ENCODE measurements at regions not wholly inside any gene's neighbourhood (a gene's known extent, or its start where the extent isn't known, plus 50 kb on each side); places are given as distances from the start of the nearest gene placed in this dataset.

DNA sequence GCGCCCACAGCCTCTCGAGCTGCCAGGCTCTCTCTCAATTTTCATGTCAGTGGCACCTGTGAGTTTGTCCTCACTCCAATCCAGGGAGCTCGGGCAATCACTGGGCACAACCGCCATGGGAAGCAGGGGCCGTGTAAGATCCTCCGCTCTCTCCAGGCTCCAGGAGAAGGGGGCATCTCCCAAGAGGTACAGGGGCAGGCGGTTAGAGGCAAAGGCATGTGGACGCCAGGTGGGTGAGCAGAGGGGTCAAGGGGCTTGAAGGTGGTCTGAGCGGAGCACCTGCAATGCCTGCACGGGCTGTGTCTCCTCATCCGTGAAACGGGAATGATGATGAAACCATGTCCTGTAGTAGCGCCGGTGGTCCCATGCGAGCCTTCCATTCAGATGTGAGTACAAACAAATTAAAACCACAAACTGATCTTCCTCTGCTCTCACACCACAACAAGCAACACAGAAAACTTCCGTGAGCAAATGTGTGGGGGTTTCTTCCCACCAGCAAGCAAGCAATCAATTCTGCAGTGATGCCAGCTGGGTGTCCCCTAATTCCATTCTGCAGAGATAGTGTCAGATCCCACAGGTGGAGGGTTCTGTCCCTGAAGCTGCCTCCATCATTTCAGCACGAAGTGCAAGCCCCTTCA lies 222.5 kb upstream of the PMEPA1 start:
- no peak overlapping the region for H3K9ac ChIP-seq (ENCODE audit: insufficient read depth in 1 of 2, low read length in 2 of 2)
- H3K36me3 ChIP-seq (ENCODE audit: control insufficient read depth in 4 of 4, insufficient read depth in 4 of 4, low read length in 4 of 4) = no peaks in the 10 kb centered on the region
- ATAC-seq (ENCODE audit: insufficient read depth, low FRiP score) (no peak), DNase-seq (no peak)
- peaks cover 0 to 14% (median 0%) of the 10 kb centered on the region in 5 donors for H3K4me1 ChIP-seq (ENCODE audit: control insufficient read depth in 5 of 5, insufficient read depth in 5 of 5, low read length in 5 of 5)
- peaks cover 0 to 2% (median 0%) of the 10 kb centered on the region in 4 donors for H3K9me3 ChIP-seq (ENCODE audit: control insufficient read depth in 4 of 4, insufficient read depth in 3 of 4, low read length in 3 of 4)
- WGBS, 2 donors = 87 to 89% methylated on average over 17 of the region's 17 CpGs
- no peak overlapping the region for H3K4me3 ChIP-seq
- H3K27me3 ChIP-seq (ENCODE audit: control insufficient read depth in 3 of 3, insufficient read depth in 3 of 3, low read length in 2 of 3) = no peaks in the 10 kb centered on the region
- no peak overlapping the region for H3K27ac ChIP-seq (ENCODE audit: low read depth in 1 of 2, low read length in 1 of 2)
- TF ChIP-seq, protein P1, sequence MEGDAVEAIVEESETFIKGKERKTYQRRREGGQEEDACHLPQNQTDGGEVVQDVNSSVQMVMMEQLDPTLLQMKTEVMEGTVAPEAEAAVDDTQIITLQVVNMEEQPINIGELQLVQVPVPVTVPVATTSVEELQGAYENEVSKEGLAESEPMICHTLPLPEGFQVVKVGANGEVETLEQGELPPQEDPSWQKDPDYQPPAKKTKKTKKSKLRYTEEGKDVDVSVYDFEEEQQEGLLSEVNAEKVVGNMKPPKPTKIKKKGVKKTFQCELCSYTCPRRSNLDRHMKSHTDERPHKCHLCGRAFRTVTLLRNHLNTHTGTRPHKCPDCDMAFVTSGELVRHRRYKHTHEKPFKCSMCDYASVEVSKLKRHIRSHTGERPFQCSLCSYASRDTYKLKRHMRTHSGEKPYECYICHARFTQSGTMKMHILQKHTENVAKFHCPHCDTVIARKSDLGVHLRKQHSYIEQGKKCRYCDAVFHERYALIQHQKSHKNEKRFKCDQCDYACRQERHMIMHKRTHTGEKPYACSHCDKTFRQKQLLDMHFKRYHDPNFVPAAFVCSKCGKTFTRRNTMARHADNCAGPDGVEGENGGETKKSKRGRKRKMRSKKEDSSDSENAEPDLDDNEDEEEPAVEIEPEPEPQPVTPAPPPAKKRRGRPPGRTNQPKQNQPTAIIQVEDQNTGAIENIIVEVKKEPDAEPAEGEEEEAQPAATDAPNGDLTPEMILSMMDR (IDR thresholded peaks at IDR 0.05; ENCODE audit: control extremely low read depth, extremely low read depth) = no peak

DNA sequence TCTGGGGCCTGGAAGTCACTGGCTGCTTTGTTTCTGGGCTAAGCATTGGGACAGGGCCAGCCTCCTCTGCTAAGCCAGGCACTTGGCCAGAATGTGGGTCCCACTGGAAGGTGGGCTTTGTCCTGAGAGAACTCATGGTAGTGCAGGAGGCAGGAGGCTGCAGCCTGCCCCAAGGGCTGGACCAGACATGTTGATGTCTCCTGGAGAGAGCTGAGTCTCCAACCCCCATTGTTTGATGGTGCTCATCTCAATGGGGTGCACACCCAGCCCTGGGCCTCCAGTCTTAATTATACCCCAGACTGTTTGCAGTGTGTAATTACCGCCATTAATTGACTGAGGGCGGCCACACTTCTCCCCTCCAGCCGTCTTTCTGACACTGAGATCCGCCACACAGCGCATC lies 220.5 kb upstream of the PMEPA1 start:
- H3K9me3 ChIP-seq (ENCODE audit: control insufficient read depth in 4 of 4, insufficient read depth in 3 of 4, low read length in 3 of 4) = peaks cover 0 to 7% (median 3%) of the 10 kb centered on the region in 4 donors
- no peak overlapping the region for H3K4me3 ChIP-seq
- H3K36me3 ChIP-seq (ENCODE audit: control insufficient read depth in 4 of 4, insufficient read depth in 4 of 4, low read length in 4 of 4) = no peaks in the 10 kb centered on the region
- H3K4me1 ChIP-seq (ENCODE audit: control insufficient read depth in 5 of 5, insufficient read depth in 5 of 5, low read length in 5 of 5) = peaks cover 0 to 14% (median 0%) of the 10 kb centered on the region in 5 donors
- peak in 1 of 3 donors; percentile 33 for DNase-seq
- H3K9ac ChIP-seq (ENCODE audit: insufficient read depth in 1 of 2, low read length in 2 of 2) = no peak overlapping the region
- no peaks in the 10 kb centered on the region for H3K27me3 ChIP-seq (ENCODE audit: control insufficient read depth in 3 of 3, insufficient read depth in 3 of 3, low read length in 2 of 3)
- no peak overlapping the region for H3K27ac ChIP-seq (ENCODE audit: low read depth in 1 of 2, low read length in 1 of 2)
- 93 to 96% methylated on average over 5 of the region's 5 CpGs for WGBS, 2 donors
- no peak for ATAC-seq (ENCODE audit: insufficient read depth, low FRiP score)
- TF ChIP-seq, protein P1 (IDR thresholded peaks at IDR 0.05; ENCODE audit: control extremely low read depth, extremely low read depth) = no peak

DNA sequence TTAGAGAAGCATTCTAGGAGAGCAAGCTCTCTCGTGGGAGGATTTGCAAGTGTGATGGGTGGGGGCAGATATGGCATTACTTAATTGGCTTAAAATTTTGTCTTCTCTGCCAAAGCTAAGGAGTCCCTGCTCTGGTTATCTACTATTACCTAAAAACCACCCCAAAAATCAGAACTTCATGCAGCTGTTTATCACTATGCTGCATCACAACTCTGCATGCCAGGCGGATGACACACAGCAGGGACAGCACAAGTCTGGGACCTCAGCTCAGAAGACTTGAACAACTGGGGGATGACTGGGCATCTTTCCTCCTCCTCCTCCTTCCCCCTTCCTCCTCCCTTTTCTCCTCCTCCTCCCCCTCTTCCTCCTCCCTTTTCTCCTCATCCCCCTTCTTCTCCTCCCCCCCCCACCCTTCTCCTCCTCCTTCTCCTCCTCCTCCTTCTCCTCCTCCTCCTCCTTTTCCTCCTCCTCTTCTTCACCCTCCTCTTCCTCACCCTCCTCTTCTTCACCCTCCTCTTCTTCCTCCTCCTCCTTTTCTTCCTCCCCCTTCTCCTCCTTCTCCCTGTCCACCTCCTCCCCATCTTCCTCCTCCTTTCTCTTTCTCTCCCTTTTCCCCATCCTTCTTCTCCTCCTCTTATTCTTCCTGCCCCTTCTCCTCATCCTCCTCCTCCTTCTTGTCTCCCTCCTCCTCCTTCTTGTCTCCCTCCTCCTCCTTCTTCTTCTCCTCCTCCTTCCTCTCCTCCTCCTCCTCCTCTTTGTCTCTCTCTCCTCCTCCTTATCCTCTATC lies 218.6 kb upstream of the PMEPA1 start:
- TF ChIP-seq, protein P1 (IDR thresholded peaks at IDR 0.05; ENCODE audit: control extremely low read depth, extremely low read depth) = no peak
- ATAC-seq (ENCODE audit: insufficient read depth, low FRiP score) (no peak), DNase-seq (no peak)
- 72 to 86% methylated on average over 2 of the region's 2 CpGs for WGBS, 2 donors
- peaks cover 0 to 7% (median 3%) of the 10 kb centered on the region in 4 donors for H3K9me3 ChIP-seq (ENCODE audit: control insufficient read depth in 4 of 4, insufficient read depth in 3 of 4, low read length in 3 of 4)
- no peak overlapping the region for H3K4me3 ChIP-seq
- no peaks in the 10 kb centered on the region for H3K36me3 ChIP-seq (ENCODE audit: control insufficient read depth in 4 of 4, insufficient read depth in 4 of 4, low read length in 4 of 4)
- H3K9ac ChIP-seq (ENCODE audit: insufficient read depth in 1 of 2, low read length in 2 of 2) = no peak overlapping the region
- no peaks in the 10 kb centered on the region for H3K27me3 ChIP-seq (ENCODE audit: control insufficient read depth in 3 of 3, insufficient read depth in 3 of 3, low read length in 2 of 3)
- peaks cover 0 to 14% (median 0%) of the 10 kb centered on the region in 5 donors for H3K4me1 ChIP-seq (ENCODE audit: control insufficient read depth in 5 of 5, insufficient read depth in 5 of 5, low read length in 5 of 5)
- H3K27ac ChIP-seq (ENCODE audit: low read depth in 1 of 2, low read length in 1 of 2) = no peak overlapping the region

Data from lung (tissue), 11 donors.